Effector memory CD8-positive, alpha-beta T cell (primary cell): ENCODE measurements at regions not wholly inside any gene's neighbourhood (a gene's known extent, or its start where the extent isn't known, plus 50 kb on each side); places are given as distances from the start of the nearest gene placed in this dataset.

Experiments used
- ATAC-seq: fragments of 150-1000 bp; cut with Tn5 transposase; replicated peaks from 2 replicates; pipeline ENCODE4 v1.10.0; 2021; ENCODE audit warnings: mild to moderate bottlenecking, moderate library complexity
- DNase-seq, 3 experiments: peaks; one replicate each; pipeline ENCODE4 v3.0.0; 2021
- H3K27ac Mint-ChIP-seq, 2 donors: one replicate each; pipeline ENCODE4 v1.8.0; 2022; ENCODE audit warnings: mild to moderate bottlenecking in 2 of 2, mixed read lengths in 2 of 2, moderate library complexity in 2 of 2
- H3K27me3 Mint-ChIP-seq, 2 donors: one replicate each; pipeline ENCODE4 v1.8.0; 2022; ENCODE audit warnings: mixed read lengths in 2 of 2
- H3K36me3 Mint-ChIP-seq: one replicate; pipeline ENCODE4 v1.8.0; 2022; ENCODE audit warnings: mild to moderate bottlenecking, moderate library complexity, mixed read lengths; ENCODE audit not compliant: insufficient read depth
- H3K4me1 Mint-ChIP-seq, 2 donors: one replicate each; pipeline ENCODE4 v1.8.0; 2022; ENCODE audit warnings: low read depth in 2 of 2, mixed read lengths in 2 of 2
- H3K4me3 Mint-ChIP-seq, 2 donors: one replicate each; pipeline ENCODE4 v1.8.0; 2022; ENCODE audit warnings: mild to moderate bottlenecking in 2 of 2, mixed read lengths in 2 of 2, moderate library complexity in 2 of 2
- H3K9me3 Mint-ChIP-seq, 2 donors: one replicate each; pipeline ENCODE4 v1.8.0; 2022; ENCODE audit warnings: mixed read lengths in 2 of 2

GRCh38 chrY:8351241-8351640 is 986.0 kb upstream of the TSPY4 start:
- H3K27me3 Mint-ChIP-seq: no peaks in the 10 kb centered on the region
- ATAC-seq: no peak
- no peak for DNase-seq
- no peaks in the 10 kb centered on the region for H3K9me3 Mint-ChIP-seq
- no peak overlapping the region for H3K4me3 Mint-ChIP-seq
- no peaks in the 10 kb centered on the region for H3K36me3 Mint-ChIP-seq
- H3K27ac Mint-ChIP-seq: no peak overlapping the region
- H3K4me1 Mint-ChIP-seq: no peaks in the 10 kb centered on the region

GRCh38 chrY:8352201-8352600 is 985.1 kb upstream of the TSPY4 start:
- DNase-seq: no peak
- no peaks in the 10 kb centered on the region for H3K36me3 Mint-ChIP-seq
- H3K27me3 Mint-ChIP-seq: no peaks in the 10 kb centered on the region
- no peaks in the 10 kb centered on the region for H3K9me3 Mint-ChIP-seq
- no peak overlapping the region for H3K27ac Mint-ChIP-seq
- no peaks in the 10 kb centered on the region for H3K4me1 Mint-ChIP-seq
- no peak for ATAC-seq
- no peak overlapping the region for H3K4me3 Mint-ChIP-seq

GRCh38 chrY:8358161-8358560 is 979.1 kb upstream of the TSPY4 start:
- Mint-ChIP-seq H3K36me3 (no peaks in the 10 kb centered on the region), H3K27ac (no peak overlapping the region), H3K4me1 (no peaks in the 10 kb centered on the region), H3K9me3 (no peaks in the 10 kb centered on the region), H3K27me3 (no peaks in the 10 kb centered on the region), H3K4me3 (no peak overlapping the region)
- DNase-seq (no peak), ATAC-seq (no peak)

- DNase-seq: no peak
- Mint-ChIP-seq H3K27ac (no peak overlapping the region), H3K27me3 (no peaks in the 10 kb centered on the region), H3K9me3 (no peaks in the 10 kb centered on the region), H3K4me1 (no peaks in the 10 kb centered on the region), H3K36me3 (no peaks in the 10 kb centered on the region), H3K4me3 (no peak overlapping the region)
- no peak for ATAC-seq
Observed at GRCh38 chrY:8361715-8362114, 975.5 kb upstream of the TSPY4 start.

GRCh38 chrY:8377491-8377890 is 959.8 kb upstream of the TSPY4 start:
- no peak for DNase-seq
- Mint-ChIP-seq H3K27me3 (no peaks in the 10 kb centered on the region), H3K27ac (no peak overlapping the region), H3K36me3 (no peaks in the 10 kb centered on the region), H3K4me1 (no peaks in the 10 kb centered on the region), H3K4me3 (no peak overlapping the region), H3K9me3 (no peaks in the 10 kb centered on the region)
- ATAC-seq: no peak

- Mint-ChIP-seq H3K36me3 (no peaks in the 10 kb centered on the region), H3K9me3 (no peaks in the 10 kb centered on the region), H3K27ac (no peak overlapping the region), H3K4me1 (no peaks in the 10 kb centered on the region), H3K27me3 (no peaks in the 10 kb centered on the region), H3K4me3 (no peak overlapping the region)
- no peak for ATAC-seq
- no peak for DNase-seq
Observed at GRCh38 chrY:8379800-8380199, 957.5 kb upstream of the TSPY4 start.

GRCh38 chrY:8381425-8381824 is 955.8 kb upstream of the TSPY4 start:
- H3K27me3 Mint-ChIP-seq: no peaks in the 10 kb centered on the region
- ATAC-seq: no peak
- H3K27ac Mint-ChIP-seq: no peak overlapping the region
- no peak overlapping the region for H3K4me3 Mint-ChIP-seq
- H3K4me1 Mint-ChIP-seq: no peaks in the 10 kb centered on the region
- DNase-seq: no peak
- H3K36me3 Mint-ChIP-seq: no peaks in the 10 kb centered on the region
- H3K9me3 Mint-ChIP-seq: no peaks in the 10 kb centered on the region

- Mint-ChIP-seq H3K4me1 (no peaks in the 10 kb centered on the region), H3K27ac (no peak overlapping the region), H3K4me3 (no peak overlapping the region), H3K9me3 (no peaks in the 10 kb centered on the region), H3K27me3 (no peaks in the 10 kb centered on the region), H3K36me3 (no peaks in the 10 kb centered on the region)
- ATAC-seq: no peak
- no peak for DNase-seq
Observed at GRCh38 chrY:8386053-8386452, 951.2 kb upstream of the TSPY4 start.

- H3K27ac Mint-ChIP-seq: no peak overlapping the region
- ATAC-seq (no peak), DNase-seq (no peak)
- no peaks in the 10 kb centered on the region for H3K27me3 Mint-ChIP-seq
- no peak overlapping the region for H3K4me3 Mint-ChIP-seq
- H3K4me1 Mint-ChIP-seq: no peaks in the 10 kb centered on the region
- no peaks in the 10 kb centered on the region for H3K9me3 Mint-ChIP-seq
- no peaks in the 10 kb centered on the region for H3K36me3 Mint-ChIP-seq
Observed at GRCh38 chrY:8388512-8388911, 948.8 kb upstream of the TSPY4 start.

- no peak overlapping the region for H3K4me3 Mint-ChIP-seq
- no peaks in the 10 kb centered on the region for H3K9me3 Mint-ChIP-seq
- no peak for DNase-seq
- H3K27me3 Mint-ChIP-seq: no peaks in the 10 kb centered on the region
- ATAC-seq: no peak
- H3K36me3 Mint-ChIP-seq: no peaks in the 10 kb centered on the region
- no peak overlapping the region for H3K27ac Mint-ChIP-seq
- H3K4me1 Mint-ChIP-seq: no peaks in the 10 kb centered on the region
Observed at GRCh38 chrY:8390310-8390709, 947.0 kb upstream of the TSPY4 start.

GRCh38 chrY:8393246-8393645 is 944.0 kb upstream of the TSPY4 start:
- no peaks in the 10 kb centered on the region for H3K4me1 Mint-ChIP-seq
- H3K36me3 Mint-ChIP-seq: no peaks in the 10 kb centered on the region
- ATAC-seq (no peak), DNase-seq (no peak)
- no peak overlapping the region for H3K4me3 Mint-ChIP-seq
- no peaks in the 10 kb centered on the region for H3K27me3 Mint-ChIP-seq
- H3K27ac Mint-ChIP-seq: no peak overlapping the region
- H3K9me3 Mint-ChIP-seq: no peaks in the 10 kb centered on the region

- Mint-ChIP-seq H3K9me3 (no peaks in the 10 kb centered on the region), H3K27me3 (no peaks in the 10 kb centered on the region), H3K4me1 (no peaks in the 10 kb centered on the region), H3K4me3 (no peak overlapping the region), H3K27ac (no peak overlapping the region), H3K36me3 (no peaks in the 10 kb centered on the region)
- no peak for DNase-seq
- ATAC-seq: no peak
Observed at GRCh38 chrY:8422906-8423305, 914.4 kb upstream of the TSPY4 start.

GRCh38 chrY:8426433-8426832 is 910.8 kb upstream of the TSPY4 start:
- H3K36me3 Mint-ChIP-seq: no peaks in the 10 kb centered on the region
- H3K9me3 Mint-ChIP-seq: no peaks in the 10 kb centered on the region
- no peaks in the 10 kb centered on the region for H3K27me3 Mint-ChIP-seq
- H3K4me1 Mint-ChIP-seq: no peaks in the 10 kb centered on the region
- DNase-seq (no peak), ATAC-seq (no peak)
- no peak overlapping the region for H3K27ac Mint-ChIP-seq
- no peak overlapping the region for H3K4me3 Mint-ChIP-seq

- Mint-ChIP-seq H3K9me3 (no peaks in the 10 kb centered on the region), H3K36me3 (no peaks in the 10 kb centered on the region), H3K4me1 (no peaks in the 10 kb centered on the region), H3K27ac (no peak overlapping the region), H3K27me3 (no peaks in the 10 kb centered on the region), H3K4me3 (no peak overlapping the region)
- ATAC-seq (no peak), DNase-seq (no peak)
Observed at GRCh38 chrY:8437510-8437909, 899.8 kb upstream of the TSPY4 start.

GRCh38 chrY:8442097-8442496 is 895.2 kb upstream of the TSPY4 start:
- H3K27ac Mint-ChIP-seq: no peak overlapping the region
- no peaks in the 10 kb centered on the region for H3K4me1 Mint-ChIP-seq
- DNase-seq (no peak), ATAC-seq (no peak)
- H3K27me3 Mint-ChIP-seq: no peaks in the 10 kb centered on the region
- no peak overlapping the region for H3K4me3 Mint-ChIP-seq
- no peaks in the 10 kb centered on the region for H3K9me3 Mint-ChIP-seq
- H3K36me3 Mint-ChIP-seq: no peaks in the 10 kb centered on the region
